Fibroblast of gingiva (primary cell): ENCODE measurements at regions not wholly inside any gene's neighbourhood (a gene's known extent, or its start where the extent isn't known, plus 50 kb on each side); places are given as distances from the start of the nearest gene placed in this dataset.
"Not testable (repeated sequence)": the region's sequence is repeated elsewhere in the genome, so short reads cannot be mapped to it uniquely, and the experiment has no call there.

Experiments
- DNase-seq: peaks from one replicate; pipeline ENCODE4 v3.0.0-alpha.2; 2011; ENCODE audit warnings: low read depth

- DNase-seq = no peak
These were observed 133.2 kb downstream of the DISP1 start for GRCh38 chr1:222948079-222948478.

GRCh38 chr1:222950892-222951291, 136.1 kb downstream of the DISP1 start:
- no peak for DNase-seq

- peak; percentile 3 for DNase-seq
These were observed 138.7 kb downstream of the DISP1 start for GRCh38 chr1:222953585-222953984.

GRCh38 chr1:222955964-222956363, 141.1 kb downstream of the DISP1 start:
- DNase-seq = no peak

GRCh38 chr1:222956601-222957000, 141.8 kb downstream of the DISP1 start:
- DNase-seq = no peak

- DNase-seq = no peak
These were observed 152.8 kb downstream of the DISP1 start for GRCh38 chr1:222967466-222968240.

- DNase-seq = no peak
These were observed 155.2 kb downstream of the DISP1 start for GRCh38 chr1:222970040-222970439.

- DNase-seq = no peak
These were observed 155.9 kb downstream of the DISP1 start for GRCh38 chr1:222970711-222971110.

GRCh38 chr1:222971146-222971545, 156.3 kb downstream of the DISP1 start:
- no peak for DNase-seq

GRCh38 chr1:222973561-222973960, 158.7 kb downstream of the DISP1 start:
- DNase-seq = no peak

- DNase-seq = peak; percentile 96
These were observed 159.7 kb downstream of the DISP1 start for GRCh38 chr1:222974496-222974895.

GRCh38 chr1:222975472-222976122, 160.8 kb downstream of the DISP1 start:
- no peak for DNase-seq

GRCh38 chr1:222976453-222976852, 161.6 kb downstream of the DISP1 start:
- no peak for DNase-seq

GRCh38 chr1:222977294-222977693, 162.5 kb downstream of the DISP1 start:
- DNase-seq = not testable (repeated sequence)

GRCh38 chr1:222979561-222979960, 163.5 kb downstream of the TLR5 start:
- DNase-seq = no peak

GRCh38 chr1:222987674-222988076, 155.4 kb downstream of the TLR5 start:
- no peak for DNase-seq

GRCh38 chr1:222989443-222989842, 153.6 kb downstream of the TLR5 start:
- DNase-seq = no peak

GRCh38 chr1:222991177-222991576, 151.9 kb downstream of the TLR5 start:
- no peak for DNase-seq

GRCh38 chr1:222991908-222992307, 151.1 kb downstream of the TLR5 start:
- no peak for DNase-seq

GRCh38 chr1:222994511-222995235, 148.4 kb downstream of the TLR5 start:
- DNase-seq = peak; percentile 56

- peak; percentile 42 for DNase-seq
These were observed 147.8 kb downstream of the TLR5 start for GRCh38 chr1:222995236-222995580.

- DNase-seq = no peak
These were observed 147.3 kb downstream of the TLR5 start for GRCh38 chr1:222995620-222996309.
